Stomach (tissue), 8 donors: ENCODE measurements at regions not wholly inside any gene's neighbourhood (a gene's known extent, or its start where the extent isn't known, plus 50 kb on each side); places are given as distances from the start of the nearest gene placed in this dataset.
A peak's percentile ranks its signal among the peaks of the same experiment; 100 is the strongest.
"Not testable (repeated sequence)": the region's sequence is repeated elsewhere in the genome, so short reads cannot be mapped to it uniquely, and the experiment has no call there.

Experiments used
- DNase-seq, 2 donors: peaks; one replicate each; pipeline versions ENCODE4 v3.0.0 to v3.0.0-alpha.2; 2013 to 2019
- H3K27ac ChIP-seq, 5 donors: fragments of 200-600 bp in 4 of 5; sonication (generic) in 4 of 5; one replicate each; pipeline ENCODE4 v1.5.1; 2013 to 2019; ENCODE audit warnings: mild to moderate bottlenecking in 1 of 5, moderate library complexity in 1 of 5
- H3K27me3 ChIP-seq, 3 donors: fragments of 200-600 bp; sonication (generic); one replicate each; pipeline ENCODE4 v1.5.1; 2017 to 2019; ENCODE audit warnings: mixed run types in 1 of 3
- H3K36me3 ChIP-seq, 4 donors: fragments of 200-600 bp; sonication (generic); 1 replicate in 3 of 4; 2 replicates in 1 of 4; pipeline ENCODE4 v1.5.1; 2016 to 2019
- H3K4me1 ChIP-seq, 4 donors: fragments of 200-600 bp; sonication (generic); one replicate each; pipeline ENCODE4 v1.5.1; 2016 to 2019
- H3K4me3 ChIP-seq, 4 donors: fragments of 200-600 bp; sonication (generic) in 3 of 4; one replicate each; pipeline ENCODE4 v1.5.1; 2016 to 2019; ENCODE audit warnings: mild to moderate bottlenecking in 1 of 4
- H3K9me3 ChIP-seq, 4 donors: fragments of 200-600 bp; sonication (generic); one replicate each; pipeline ENCODE4 v1.5.1; 2016 to 2019
- EP300 ChIP-seq: sonication (generic); formaldehyde crosslinking; IDR thresholded peaks from one replicate; pipeline ENCODE4 v1.6.1; 2017; ENCODE audit warnings: antibody characterized with exemption
- POLR2A ChIP-seq, 4 donors: fragments of 450-650 bp; IDR thresholded peaks; one replicate each; pipeline ENCODE4 v1.6.1; 2016; ENCODE audit warnings: antibody characterized with exemption in 4 of 4, control low read depth in 2 of 4, mild to moderate bottlenecking in 1 of 4, moderate library complexity in 1 of 4
- POLR2AphosphoS5 ChIP-seq, 3 donors: sonication (generic); formaldehyde crosslinking; IDR thresholded peaks; one replicate each; pipeline ENCODE4 v1.6.1; 2016; ENCODE audit warnings: antibody characterized with exemption in 3 of 3
- WGBS, 5 donors: extraction: QIAGEN DNeasy Blood & Tissue Kit in 3 of 5; methylation state at CpG; one replicate each; pipeline versions ENCODE4 v1.1.5 to v1.1.7; 2013 to 2018; 5-methylcytosine and 5-hydroxymethylcytosine counted together
- intact Hi-C: fragments of 100-400 bp; cut with DNase I; formaldehyde crosslinking; loops from one replicate; pipeline ENCODE4 v1.15.1; 2023; ENCODE audit warnings: low total_unique reads
- TF ChIP-seq, protein P1 (sequence below), 7 experiments: fragments of 450-650 bp in 4 of 7; fragments of 200-600 bp in 3 of 7; sonication (generic) in 3 of 7; IDR thresholded peaks; one replicate each; pipeline ENCODE4 v1.5.1; 2016 to 2019; ENCODE audit warnings: antibody characterized with exemption in 7 of 7, control low read depth in 2 of 7, mild to moderate bottlenecking in 1 of 7
- donor health status: healthy with polysubstance abuse.
- donor health status: Bipolar disorder and iron deficiency.
- donor health status: healthy.

DNA sequence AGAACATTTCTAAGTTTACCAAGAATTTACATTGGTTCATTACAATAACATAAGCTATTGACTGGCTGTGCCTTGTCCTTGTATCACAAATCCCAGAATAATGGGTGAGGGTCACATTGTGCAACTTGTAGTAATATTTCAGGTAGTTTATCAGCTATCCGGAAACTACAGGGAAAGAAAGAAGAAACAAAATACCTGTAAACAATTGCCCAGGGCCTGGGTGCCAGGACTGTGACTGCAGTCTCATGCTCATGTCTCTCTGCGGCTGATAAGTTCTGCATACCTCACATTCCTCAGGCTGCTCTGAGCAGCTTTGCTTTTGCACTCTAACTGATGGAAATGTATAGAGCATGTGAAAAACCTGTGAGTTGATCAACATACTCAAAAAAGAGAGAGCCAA lies 131.8 kb upstream of the TRIM24 start:
- Histone ChIP-seq H3K4me1 (peaks cover 0 to 6% (median 0%) of the 10 kb centered on the region in 4 donors), H3K36me3 (no peaks in the 10 kb centered on the region), H3K27ac (no peak overlapping the region), H3K4me3 (no peak overlapping the region), H3K27me3 (no peaks in the 10 kb centered on the region), H3K9me3 (peaks cover 0 to 60% (median 39%) of the 10 kb centered on the region in 4 donors)
- WGBS, 5 donors = 73 to 84% (median 83%) methylated on average over 2 of the region's 2 CpGs
- intact Hi-C loops = no loop called here
- TF ChIP-seq, protein P1, sequence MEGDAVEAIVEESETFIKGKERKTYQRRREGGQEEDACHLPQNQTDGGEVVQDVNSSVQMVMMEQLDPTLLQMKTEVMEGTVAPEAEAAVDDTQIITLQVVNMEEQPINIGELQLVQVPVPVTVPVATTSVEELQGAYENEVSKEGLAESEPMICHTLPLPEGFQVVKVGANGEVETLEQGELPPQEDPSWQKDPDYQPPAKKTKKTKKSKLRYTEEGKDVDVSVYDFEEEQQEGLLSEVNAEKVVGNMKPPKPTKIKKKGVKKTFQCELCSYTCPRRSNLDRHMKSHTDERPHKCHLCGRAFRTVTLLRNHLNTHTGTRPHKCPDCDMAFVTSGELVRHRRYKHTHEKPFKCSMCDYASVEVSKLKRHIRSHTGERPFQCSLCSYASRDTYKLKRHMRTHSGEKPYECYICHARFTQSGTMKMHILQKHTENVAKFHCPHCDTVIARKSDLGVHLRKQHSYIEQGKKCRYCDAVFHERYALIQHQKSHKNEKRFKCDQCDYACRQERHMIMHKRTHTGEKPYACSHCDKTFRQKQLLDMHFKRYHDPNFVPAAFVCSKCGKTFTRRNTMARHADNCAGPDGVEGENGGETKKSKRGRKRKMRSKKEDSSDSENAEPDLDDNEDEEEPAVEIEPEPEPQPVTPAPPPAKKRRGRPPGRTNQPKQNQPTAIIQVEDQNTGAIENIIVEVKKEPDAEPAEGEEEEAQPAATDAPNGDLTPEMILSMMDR (IDR thresholded peaks at IDR 0.05) = no peak
- TF ChIP-seq POLR2A (IDR thresholded peaks at IDR 0.05) (no peak), EP300 (no peak), POLR2AphosphoS5 (IDR thresholded peaks at IDR 0.05) (no peak)
- no peak for DNase-seq

DNA sequence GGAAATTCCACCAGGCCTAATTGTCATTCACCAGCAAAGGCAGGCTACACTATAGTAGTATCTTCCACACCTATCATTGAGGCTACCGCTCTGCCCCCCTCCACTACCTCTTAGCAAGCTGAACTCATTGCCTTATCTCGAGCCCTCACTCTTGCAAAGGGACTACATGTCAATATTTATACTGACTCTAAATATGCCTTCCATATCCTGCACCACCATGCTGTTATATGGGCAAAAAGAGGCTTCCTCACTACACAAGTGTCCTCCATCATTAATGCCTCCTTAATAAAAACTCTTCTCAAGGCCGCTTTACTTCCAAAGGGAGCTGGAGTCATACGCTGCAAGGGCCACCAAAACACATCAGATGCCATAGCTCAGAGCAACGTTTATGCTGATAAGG lies 127.2 kb upstream of the TRIM24 start:
- H3K27ac ChIP-seq, H3K4me3 ChIP-seq, H3K4me1 ChIP-seq, H3K36me3 ChIP-seq, intact Hi-C loops, H3K27me3 ChIP-seq, DNase-seq: not testable (repeated sequence)
- WGBS, 5 donors = 89 to 96% (median 92%) methylated on average over 5 of the region's 5 CpGs
- H3K9me3 ChIP-seq = peaks cover 4 to 84% (median 56%) of the 10 kb centered on the region in 4 donors

DNA sequence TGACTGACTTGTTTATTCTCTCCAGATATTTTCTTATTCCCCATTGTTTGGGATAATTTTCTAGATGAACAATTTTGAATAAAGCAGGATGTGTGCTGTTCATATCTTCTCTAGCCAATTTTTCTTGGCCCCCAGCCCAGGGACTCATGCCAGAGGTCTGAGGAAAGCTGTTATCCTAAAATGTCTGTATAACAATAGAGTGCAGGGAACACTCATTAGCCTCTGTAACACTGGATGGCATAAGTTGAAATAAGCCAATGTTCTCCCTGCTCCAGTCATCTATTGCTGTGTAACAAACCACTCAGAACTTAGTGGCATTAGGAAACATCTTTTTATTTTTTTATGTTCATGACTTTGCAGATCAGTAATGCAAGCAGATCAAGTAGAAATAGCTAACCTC lies 121.7 kb upstream of the TRIM24 start:
- Histone ChIP-seq H3K4me1 (no peaks in the 10 kb centered on the region), H3K4me3 (no peak overlapping the region), H3K27ac (peak overlapping the region in 1 of 5 donors; percentile 26), H3K9me3 (peaks cover 14 to 87% (median 47%) of the 10 kb centered on the region in 4 donors), H3K27me3 (no peaks in the 10 kb centered on the region), H3K36me3 (no peaks in the 10 kb centered on the region)
- TF ChIP-seq EP300 (no peak), POLR2AphosphoS5 (IDR thresholded peaks at IDR 0.05) (no peak), POLR2A (IDR thresholded peaks at IDR 0.05) (no peak)
- TF ChIP-seq, protein P1 (IDR thresholded peaks at IDR 0.05) = no peak
- intact Hi-C loops = no loop called here
- peak; percentile 39 to 77 for DNase-seq

DNA sequence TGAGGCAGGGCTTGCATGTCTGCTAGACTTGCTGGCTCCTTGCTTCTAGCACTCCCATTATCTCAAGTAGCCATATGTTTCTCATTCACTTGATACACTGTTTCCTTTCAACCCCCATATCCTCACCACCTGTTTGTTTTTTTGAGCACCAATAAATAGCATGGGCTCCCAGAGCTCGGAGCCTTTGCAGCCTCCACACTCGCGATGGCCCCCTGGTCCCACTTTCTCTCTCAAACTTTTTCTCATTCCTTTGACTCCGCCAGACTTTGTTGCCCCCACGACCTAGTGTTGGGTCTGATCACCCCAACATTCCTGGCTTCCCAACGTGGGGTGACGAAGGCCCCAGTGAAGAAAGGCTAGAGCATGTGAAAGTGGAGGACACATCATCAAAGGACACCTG lies 120.8 kb upstream of the TRIM24 start:
- intact Hi-C loops, H3K36me3 ChIP-seq, H3K27me3 ChIP-seq, H3K4me1 ChIP-seq, DNase-seq, H3K27ac ChIP-seq, H3K4me3 ChIP-seq: not testable (repeated sequence)
- H3K9me3 ChIP-seq = peaks cover 14 to 83% (median 43%) of the 10 kb centered on the region in 4 donors
- 87 to 93% (median 92%) methylated on average over 7 of the region's 7 CpGs for WGBS, 5 donors

DNA sequence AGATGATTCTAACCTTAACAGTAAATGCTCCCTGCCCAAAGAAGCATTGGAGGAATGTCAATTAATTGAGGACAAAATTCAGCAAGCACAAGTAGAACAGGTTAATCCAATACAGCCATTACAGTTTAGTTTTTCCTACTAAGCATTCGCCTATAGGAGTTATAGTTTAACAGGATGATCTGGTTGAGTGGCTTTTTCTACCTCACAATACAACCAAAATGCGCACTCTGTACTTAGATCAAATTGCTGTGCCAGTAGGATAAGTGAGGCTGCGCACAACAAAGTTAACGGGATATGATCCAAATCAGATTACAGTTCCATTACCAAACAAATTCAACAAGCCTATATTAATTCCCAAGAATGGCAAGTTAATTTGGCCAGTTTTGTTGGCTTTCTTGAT lies 117.1 kb upstream of the TRIM24 start:
- H3K27me3 ChIP-seq = no peaks in the 10 kb centered on the region
- H3K27ac ChIP-seq = no peak overlapping the region
- H3K9me3 ChIP-seq = peaks cover 20 to 81% (median 48%) of the 10 kb centered on the region in 4 donors
- WGBS, 5 donors = 71 to 96% (median 89%) methylated on average over 4 of the region's 4 CpGs
- TF ChIP-seq POLR2AphosphoS5 (IDR thresholded peaks at IDR 0.05) = no peak
- no peak for TF ChIP-seq POLR2A (IDR thresholded peaks at IDR 0.05)
- TF ChIP-seq, protein P1 (IDR thresholded peaks at IDR 0.05) = no peak
- no peak for TF ChIP-seq EP300
- intact Hi-C loops = no loop called here
- H3K4me1 ChIP-seq = no peaks in the 10 kb centered on the region
- no peaks in the 10 kb centered on the region for H3K36me3 ChIP-seq
- DNase-seq = no peak
- no peak overlapping the region for H3K4me3 ChIP-seq

DNA sequence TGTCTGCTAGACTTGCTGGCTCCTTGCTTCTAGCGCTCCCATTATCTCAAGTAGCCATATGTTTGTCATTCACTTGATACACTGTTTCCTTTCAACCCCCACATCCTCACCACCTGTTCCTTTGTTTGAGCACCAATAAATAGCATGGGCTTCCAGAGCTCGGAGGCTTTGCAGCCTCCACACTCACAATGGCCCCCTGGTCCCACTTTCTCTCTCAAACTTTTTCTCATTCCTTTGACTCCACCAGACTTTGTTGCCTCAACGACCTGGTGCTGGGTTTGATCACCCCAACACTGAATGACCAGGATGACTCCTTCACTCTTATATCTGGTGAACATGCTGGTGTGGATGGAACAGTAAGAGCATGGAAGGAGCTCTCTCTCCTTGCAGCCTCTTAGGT lies 114.5 kb upstream of the TRIM24 start:
- WGBS, 5 donors = 62 to 69% (median 65%) methylated on average over 3 of the region's 3 CpGs
- Histone ChIP-seq H3K4me1 (no peaks in the 10 kb centered on the region), H3K27ac (no peak overlapping the region), H3K27me3 (no peaks in the 10 kb centered on the region), H3K36me3 (no peaks in the 10 kb centered on the region), H3K4me3 (no peak overlapping the region), H3K9me3 (peaks cover 16 to 70% (median 36%) of the 10 kb centered on the region in 4 donors)
- TF ChIP-seq EP300 (no peak), POLR2AphosphoS5 (IDR thresholded peaks at IDR 0.05) (no peak), POLR2A (IDR thresholded peaks at IDR 0.05) (no peak)
- TF ChIP-seq, protein P1 (IDR thresholded peaks at IDR 0.05) = no peak
- intact Hi-C loops = no loop called here
- no peak for DNase-seq
